ENCODE measurements at regions not wholly inside any gene's neighbourhood (a gene's known extent, or its start where the extent isn't known, plus 50 kb on each side); places are given as distances from the start of the nearest gene placed in this dataset.
"Not testable (repeated sequence)": the region's sequence is repeated elsewhere in the genome, so short reads cannot be mapped to it uniquely, and the experiment has no call there.

GRCh38 chr6:57877729-57878128, 560.3 kb downstream of the PRIM2 start:
- not testable (repeated sequence) for TF ChIP-seq POLR2A (IDR thresholded peaks at IDR 0.05; ENCODE audit: control extremely low read depth in 1 of 2, low read depth in 2 of 2, low read length in 2 of 2); HDAC6 (IDR thresholded peaks at IDR 0.05; ENCODE audit: low read depth, low read length); GABPA (IDR thresholded peaks at IDR 0.05; ENCODE audit: borderline replicate concordance, insufficient read depth, low read length); CREB1 (IDR thresholded peaks at IDR 0.05)
